GM12864 (cell line): ENCODE measurements at regions not wholly inside any gene's neighbourhood (a gene's known extent, or its start where the extent isn't known, plus 50 kb on each side); places are given as distances from the start of the nearest gene placed in this dataset.

Source experiments
- DNase-seq: peaks from one replicate; pipeline ENCODE4 v3.0.0-alpha.2; 2011; ENCODE audit warnings: low read depth
- H3K4me3 ChIP-seq: 2 replicates; pipeline ENCODE4 v1.5.1; 2011; ENCODE audit warnings: mild to moderate bottlenecking, low read depth, low read length, control low read depth
- TF ChIP-seq, protein P1 (sequence below): IDR thresholded peaks from 2 replicates; pipeline ENCODE4 v1.5.1; 2011; ENCODE audit warnings: low read depth, mild to moderate bottlenecking, moderate library complexity, low read length, control low read depth, inconsistent platforms; ENCODE audit errors: missing control alignments

DNA sequence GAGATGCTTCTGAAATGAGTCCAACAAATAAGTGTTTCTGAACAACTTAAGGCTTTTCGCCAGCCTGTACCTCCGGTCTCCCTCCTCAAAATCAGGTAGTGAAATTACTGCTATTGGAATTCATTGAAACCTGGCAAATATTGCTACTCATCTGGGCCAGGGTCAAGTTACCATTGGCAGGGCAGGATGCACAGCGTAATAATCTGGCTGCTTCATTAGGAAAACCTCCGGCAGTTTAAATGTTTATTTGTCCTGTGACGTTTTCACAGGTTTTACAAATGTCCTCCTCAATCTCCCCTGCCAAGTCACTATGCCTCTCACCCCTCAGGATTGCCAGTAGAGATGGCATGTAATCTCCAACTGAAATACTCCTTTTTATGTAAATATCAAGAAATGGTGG is 92.6 kb upstream of the KDR start:
- DNase-seq = no peak
- H3K4me3 ChIP-seq = no peak overlapping the region
- TF ChIP-seq, protein P1, sequence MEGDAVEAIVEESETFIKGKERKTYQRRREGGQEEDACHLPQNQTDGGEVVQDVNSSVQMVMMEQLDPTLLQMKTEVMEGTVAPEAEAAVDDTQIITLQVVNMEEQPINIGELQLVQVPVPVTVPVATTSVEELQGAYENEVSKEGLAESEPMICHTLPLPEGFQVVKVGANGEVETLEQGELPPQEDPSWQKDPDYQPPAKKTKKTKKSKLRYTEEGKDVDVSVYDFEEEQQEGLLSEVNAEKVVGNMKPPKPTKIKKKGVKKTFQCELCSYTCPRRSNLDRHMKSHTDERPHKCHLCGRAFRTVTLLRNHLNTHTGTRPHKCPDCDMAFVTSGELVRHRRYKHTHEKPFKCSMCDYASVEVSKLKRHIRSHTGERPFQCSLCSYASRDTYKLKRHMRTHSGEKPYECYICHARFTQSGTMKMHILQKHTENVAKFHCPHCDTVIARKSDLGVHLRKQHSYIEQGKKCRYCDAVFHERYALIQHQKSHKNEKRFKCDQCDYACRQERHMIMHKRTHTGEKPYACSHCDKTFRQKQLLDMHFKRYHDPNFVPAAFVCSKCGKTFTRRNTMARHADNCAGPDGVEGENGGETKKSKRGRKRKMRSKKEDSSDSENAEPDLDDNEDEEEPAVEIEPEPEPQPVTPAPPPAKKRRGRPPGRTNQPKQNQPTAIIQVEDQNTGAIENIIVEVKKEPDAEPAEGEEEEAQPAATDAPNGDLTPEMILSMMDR = no peak

DNA sequence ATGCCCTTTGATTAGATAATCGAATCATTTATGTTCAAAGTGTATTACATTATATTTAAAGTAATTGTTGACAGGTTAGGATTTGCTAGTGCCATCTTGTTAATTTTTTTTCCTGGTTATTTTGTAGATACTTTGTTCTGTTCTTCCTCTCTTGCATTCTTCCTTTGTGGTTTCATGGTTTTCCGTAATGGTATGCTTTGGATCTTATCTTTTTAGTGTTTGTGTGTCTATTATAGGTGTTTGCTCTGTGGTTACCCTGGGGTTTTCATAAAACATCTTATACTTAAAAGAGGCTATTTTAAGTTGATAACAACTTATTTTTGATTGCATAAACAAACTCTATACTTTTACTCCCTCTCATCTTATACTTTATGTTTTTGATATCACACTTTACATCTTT is 108.2 kb upstream of the SRD5A3 start:
- TF ChIP-seq, protein P1 = no peak
- no peak for DNase-seq
- no peak overlapping the region for H3K4me3 ChIP-seq

DNA sequence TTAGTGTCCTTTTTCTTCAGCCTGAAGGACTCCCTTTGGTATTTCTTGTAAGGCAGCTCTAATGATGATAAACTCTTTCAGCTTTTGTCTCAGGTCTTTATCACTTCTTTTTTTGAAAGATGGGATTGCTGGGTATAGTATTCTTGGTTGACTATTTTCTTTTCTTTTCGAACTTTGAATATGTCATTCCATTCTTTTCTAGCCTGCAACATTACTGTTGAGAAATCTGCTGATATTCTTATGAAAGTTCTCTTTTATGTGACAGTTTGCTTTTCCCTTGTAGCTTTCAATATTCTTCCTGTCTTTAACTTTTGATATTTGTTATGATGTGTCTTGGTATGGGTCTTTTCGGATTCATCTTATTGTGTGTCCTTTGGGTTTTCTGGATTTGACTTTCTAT is 107.6 kb upstream of the SRD5A3 start:
- no peak for DNase-seq
- no peak overlapping the region for H3K4me3 ChIP-seq
- TF ChIP-seq, protein P1 = no peak

DNA sequence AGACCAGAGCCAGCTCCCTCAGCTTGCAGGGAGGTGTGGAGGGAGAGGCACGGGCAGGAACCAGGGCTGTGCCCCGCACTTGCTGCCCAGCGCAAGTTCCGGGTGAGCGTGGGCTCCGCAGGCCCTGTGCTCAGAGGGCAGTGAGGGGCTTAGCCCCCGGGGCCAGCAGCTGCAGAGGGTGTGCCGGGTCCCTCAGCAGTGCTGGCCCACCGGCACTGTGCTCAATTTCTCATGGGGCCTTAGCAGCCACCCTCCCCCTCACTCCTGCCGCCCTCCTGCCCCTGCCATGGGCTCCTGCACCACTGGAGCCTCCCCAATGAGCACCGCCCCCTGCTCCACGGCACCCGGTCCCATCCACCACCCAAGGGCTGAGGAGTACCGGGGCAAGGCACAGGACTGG is 104.6 kb upstream of the SRD5A3 start:
- H3K4me3 ChIP-seq = no peak overlapping the region
- no peak for DNase-seq
- TF ChIP-seq, protein P1 = no peak

DNA sequence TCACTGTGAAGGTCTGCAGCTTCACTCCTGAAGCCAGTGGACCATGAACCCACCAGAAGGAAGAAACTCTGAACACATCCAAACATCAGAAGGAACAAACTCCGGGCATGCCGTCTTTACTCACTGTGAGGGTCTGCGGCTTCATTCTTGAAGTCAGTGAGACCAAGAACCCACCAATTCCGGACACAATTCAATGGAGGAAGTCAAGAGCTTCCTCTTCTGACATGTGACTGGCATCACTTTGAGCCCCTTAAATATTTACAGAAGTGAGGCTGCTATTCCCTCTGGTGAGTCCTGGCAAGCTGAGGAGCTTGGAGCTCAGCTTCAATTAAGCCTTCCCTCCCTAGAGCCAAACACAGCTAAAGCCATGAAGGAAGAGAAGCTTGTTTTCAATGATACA is 103.5 kb upstream of the SRD5A3 start:
- DNase-seq = no peak
- no peak overlapping the region for H3K4me3 ChIP-seq
- TF ChIP-seq, protein P1 = no peak

DNA sequence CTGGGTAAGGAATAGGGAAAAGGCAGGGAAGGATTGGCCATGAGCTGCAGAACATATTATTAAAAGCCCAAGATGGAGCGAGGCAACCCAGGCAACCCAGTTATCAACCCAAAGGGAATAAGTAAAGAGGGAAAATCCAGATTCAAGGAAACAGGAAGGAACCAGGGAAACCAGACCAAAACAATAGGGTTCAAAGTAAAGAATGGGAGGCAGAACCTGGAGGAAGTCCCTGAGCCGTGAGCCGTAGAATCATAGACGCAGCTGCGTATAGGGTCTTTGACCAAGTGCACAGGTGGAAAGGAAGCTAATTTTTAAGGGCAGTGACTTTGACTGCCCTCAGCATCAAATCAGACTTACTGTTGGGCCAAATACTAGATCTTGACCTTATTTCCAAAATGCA is 98.5 kb upstream of the SRD5A3 start:
- H3K4me3 ChIP-seq = no peak overlapping the region
- no peak for DNase-seq
- TF ChIP-seq, protein P1 = no peak

DNA sequence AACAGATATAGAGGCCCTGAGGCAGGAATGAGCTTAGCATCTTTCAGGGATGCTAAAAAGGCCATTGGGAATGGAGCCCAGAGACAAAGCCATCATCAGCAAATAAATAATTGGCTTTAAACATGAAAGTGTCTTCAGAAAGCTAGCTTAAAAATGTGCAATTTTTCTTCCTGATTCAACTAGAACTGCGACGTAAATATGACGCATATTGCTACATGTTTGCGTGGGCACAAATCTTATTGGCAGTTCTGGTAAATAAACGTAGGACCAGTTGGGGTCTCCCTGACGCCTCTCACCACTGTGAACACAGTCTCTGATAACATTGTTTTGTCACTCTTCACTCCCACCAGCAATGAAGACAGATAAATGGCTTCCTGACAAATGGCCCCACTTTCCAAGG is 97.3 kb upstream of the SRD5A3 start:
- no peak for DNase-seq
- TF ChIP-seq, protein P1 = no peak

More for the DNA sequence above, 97.3 kb upstream of the SRD5A3 start:
- H3K4me3 ChIP-seq = no peak overlapping the region
